ENCODE measurements at regions not wholly inside any gene's neighbourhood (a gene's known extent, or its start where the extent isn't known, plus 50 kb on each side); places are given as distances from the start of the nearest gene placed in this dataset.
"Not testable (repeated sequence)": the region's sequence is repeated elsewhere in the genome, so short reads cannot be mapped to it uniquely, and the experiment has no call there.

DNA sequence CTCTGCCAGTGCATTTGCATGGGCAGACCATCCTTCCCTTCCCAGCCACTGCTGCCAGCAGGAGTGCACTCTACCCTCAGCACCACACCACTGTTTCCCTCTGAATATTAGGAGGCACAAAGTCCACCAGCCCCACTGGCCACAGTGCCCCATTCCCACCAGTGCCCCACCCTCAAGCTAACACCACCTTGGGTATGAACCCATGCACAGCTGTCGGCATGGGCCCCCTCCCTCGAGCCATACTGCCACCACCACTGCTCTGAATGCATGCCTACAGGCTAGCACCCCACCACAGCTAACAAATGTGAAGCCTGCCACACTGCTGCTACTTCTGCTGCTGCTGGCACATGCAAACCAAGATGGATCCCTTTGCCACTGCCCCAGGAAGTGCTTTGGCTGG lies 810.4 kb downstream of the TRAM1L1 start:
- DNase-seq (no peak), ATAC-seq (ENCODE audit: poor library complexity) (no peak)
- intact Hi-C loops (cut with DNase I), result no loop called here

DNA sequence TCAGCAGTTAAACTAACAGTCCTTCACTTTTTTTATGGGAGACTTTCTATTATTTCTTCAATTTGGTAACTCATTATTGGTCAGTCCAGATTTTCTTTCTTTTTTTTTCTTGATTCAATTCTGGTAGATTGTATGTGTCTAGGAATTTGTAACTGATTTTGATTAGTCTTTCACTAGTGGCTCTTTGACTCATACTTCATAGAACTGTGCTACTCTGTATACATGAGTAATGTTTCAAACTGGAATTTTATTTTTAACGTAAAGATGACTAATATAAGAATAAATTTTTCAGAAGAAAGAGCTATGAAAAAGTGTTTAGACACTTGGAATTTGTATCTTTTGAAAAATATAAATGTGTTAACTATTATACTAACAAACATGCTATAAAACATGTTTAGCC lies 813.0 kb downstream of the TRAM1L1 start:
- intact Hi-C loops (cut with DNase I), result no loop called here
- DNase-seq, result no peak
- no peak for ATAC-seq (ENCODE audit: poor library complexity)

DNA sequence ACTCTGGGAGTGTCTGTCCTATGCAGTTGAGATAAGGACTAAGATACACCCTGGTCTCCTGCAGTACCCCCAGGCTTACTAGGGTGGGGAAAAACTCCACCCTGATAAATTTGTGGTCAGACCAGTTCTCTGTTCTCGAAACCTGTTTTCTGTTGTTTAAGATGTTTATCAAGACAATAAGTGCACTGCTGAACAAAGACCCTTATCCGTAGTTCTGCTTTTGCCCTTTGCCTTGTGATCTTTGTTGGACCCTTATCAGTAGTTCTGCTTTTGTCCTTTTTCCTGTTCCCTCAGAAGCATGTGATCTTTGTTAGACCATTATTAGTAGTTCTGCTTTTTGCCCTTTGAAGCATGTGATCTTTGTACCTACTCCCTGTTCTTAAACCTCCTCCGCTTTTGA lies 824.4 kb downstream of the TRAM1L1 start:
- ATAC-seq (ENCODE audit: poor library complexity); intact Hi-C loops (cut with DNase I); DNase-seq: not testable (repeated sequence)

DNA sequence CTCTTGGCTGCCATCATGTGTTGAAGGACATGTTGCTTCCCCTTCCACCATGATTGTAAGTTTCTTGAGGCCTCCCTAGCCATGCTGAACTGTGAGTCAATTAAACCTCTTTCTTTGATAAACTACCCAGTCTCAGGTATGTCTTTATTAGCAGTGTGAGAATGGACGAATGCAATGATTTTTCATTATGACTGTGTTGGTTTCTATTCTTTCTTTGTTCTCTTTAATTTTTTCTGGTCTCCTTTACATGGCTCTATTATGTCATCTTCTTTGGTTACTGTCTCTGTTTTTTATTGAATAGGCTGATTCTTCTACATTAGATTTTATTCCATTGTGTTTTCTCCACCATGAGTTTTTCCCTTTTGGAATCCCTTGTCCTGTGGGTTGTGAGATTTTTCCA lies 840.6 kb downstream of the TRAM1L1 start:
- no peak for DNase-seq
- intact Hi-C loops (cut with DNase I), result no loop called here

DNA sequence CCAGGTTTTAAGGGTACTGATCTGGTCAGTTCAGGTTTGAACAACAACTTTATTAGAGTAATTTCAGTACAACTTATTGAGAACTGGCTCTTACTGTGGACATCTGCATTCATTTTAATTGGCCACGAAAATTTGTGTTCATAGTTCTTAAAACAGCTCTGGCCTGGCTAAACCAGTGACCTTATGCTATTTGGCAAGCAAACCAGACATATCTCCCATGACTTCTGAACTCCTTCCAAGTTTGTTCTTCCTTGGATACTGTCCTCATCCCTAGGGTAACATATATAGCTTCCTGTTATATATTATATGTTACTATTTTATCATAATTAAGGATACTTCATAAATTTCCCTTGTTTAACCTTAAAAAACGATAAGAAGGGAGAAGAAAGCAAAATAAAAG lies 841.9 kb downstream of the TRAM1L1 start:
- DNase-seq (no peak), ATAC-seq (ENCODE audit: poor library complexity) (no peak)
- intact Hi-C loops (cut with DNase I), result no loop called here

More for the DNA sequence above, 840.6 kb downstream of the TRAM1L1 start:
- ATAC-seq (ENCODE audit: poor library complexity), result no peak

DNA sequence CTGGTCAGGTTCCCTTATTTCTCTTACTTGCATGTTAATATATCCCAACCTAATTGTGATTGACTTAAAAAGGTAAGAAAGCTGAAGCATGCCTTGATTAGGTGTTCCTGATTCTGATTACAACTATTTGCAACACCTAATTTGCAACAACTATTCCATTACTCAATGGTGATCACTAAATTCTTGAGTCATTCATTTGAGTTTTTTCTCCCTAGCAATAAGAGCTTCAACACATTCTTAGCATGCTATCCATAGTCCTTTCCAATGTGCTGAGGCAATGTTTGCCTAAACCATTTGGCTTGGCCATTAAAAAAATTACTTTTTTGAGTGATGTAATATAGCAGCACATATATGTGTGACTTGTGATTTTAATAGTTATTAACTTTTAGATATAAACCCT lies 851.4 kb downstream of the TRAM1L1 start:
- intact Hi-C loops (cut with DNase I), result no loop called here
- ATAC-seq (ENCODE audit: poor library complexity), result no peak
- DNase-seq, result no peak

DNA sequence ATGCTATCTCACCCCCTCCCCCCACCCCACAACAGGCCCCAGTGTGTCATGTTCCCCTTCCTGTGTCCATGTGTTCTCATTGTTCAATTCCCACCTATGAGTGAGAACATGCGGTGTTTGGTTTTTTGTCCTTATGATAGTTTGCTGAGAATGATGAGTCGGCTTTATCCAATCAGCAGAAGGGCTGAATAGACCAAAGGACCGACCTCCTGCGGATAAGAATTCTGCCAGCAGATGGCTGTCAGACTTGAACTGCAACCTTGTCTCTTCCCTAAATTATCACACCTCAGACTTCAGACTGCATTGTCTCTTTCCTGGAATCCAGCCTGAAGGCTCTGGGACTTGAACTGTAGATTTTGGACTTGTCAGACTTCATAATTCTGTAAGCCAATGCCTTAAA lies 853.4 kb downstream of the TRAM1L1 start:
- DNase-seq; intact Hi-C loops (cut with DNase I); ATAC-seq (ENCODE audit: poor library complexity): not testable (repeated sequence)

DNA sequence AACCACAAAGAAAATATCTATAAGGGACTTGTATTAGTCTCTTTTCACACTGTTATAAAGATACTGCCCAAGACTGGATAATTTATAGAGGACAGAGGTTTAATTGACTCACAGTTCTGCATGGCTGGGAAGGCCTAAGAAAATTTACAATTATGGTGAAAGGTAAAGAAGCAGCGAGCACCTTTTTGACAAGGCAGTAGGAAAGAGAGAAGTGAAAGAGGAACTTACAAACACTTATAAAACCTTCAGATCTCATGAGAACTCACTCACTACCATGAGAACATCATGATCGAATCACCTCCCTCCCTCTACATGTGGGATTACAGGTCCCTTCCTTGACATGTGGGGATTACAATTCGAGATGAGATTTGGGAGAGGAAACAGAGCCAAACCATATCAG lies 856.0 kb downstream of the TRAM1L1 start:
- intact Hi-C loops (cut with DNase I), result no loop called here
- no peak for DNase-seq
- ATAC-seq (ENCODE audit: poor library complexity), result no peak

DNA sequence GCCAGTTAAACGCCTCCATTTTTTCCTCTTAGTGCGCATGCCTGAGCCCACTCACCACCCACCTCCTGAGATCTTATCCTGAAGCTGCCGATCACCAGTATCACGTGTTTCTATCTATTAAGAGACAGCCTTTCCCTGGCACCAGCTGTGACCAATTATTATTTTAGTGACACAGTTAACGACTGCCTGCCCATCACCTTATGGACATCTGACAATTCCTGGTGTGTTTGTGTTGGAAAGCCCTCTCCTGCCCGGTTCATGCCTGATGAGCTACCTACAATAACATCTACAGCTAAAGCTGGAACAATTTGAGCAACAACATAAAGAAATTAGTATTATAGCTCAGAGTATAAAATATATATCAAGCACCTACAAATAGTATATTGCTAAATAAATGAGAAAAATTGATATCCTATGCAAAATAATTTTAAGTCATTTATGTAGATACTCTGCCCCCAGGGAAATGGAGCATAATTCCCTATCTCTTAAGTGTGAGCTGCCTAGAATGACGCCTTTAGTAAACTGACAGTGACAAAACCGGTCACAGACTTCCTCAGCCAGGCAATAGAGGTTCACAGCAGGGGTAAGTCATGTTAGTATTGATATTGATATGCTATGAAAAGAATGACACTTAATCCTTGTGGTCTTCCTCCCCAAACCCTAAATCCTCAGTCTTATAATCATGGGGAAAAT lies 862.2 kb downstream of the TRAM1L1 start:
- intact Hi-C loops (cut with DNase I), result no loop called here
- no peak for DNase-seq
- ATAC-seq (ENCODE audit: poor library complexity), result no peak

DNA sequence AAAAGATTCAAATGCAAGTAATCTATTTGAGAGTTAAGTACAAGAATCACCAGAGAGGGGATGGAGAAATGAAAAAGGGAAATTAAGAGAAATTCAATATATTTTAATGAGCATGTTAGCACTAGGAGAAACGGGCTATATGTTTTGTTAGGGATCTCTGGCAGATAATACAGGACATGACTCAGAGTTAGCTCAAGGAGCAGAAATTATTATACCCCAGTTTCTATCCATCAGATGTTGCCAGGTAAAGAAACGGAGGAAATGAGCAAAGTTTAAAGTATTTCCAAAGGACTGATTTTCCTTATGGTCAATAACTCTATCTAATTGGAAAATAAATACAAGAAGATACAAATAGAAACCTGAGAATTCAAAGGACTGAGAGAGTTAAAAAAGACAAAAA lies 867.6 kb downstream of the TRAM1L1 start:
- intact Hi-C loops (cut with DNase I), result no loop called here
- no peak for ATAC-seq (ENCODE audit: poor library complexity)
- no peak for DNase-seq

DNA sequence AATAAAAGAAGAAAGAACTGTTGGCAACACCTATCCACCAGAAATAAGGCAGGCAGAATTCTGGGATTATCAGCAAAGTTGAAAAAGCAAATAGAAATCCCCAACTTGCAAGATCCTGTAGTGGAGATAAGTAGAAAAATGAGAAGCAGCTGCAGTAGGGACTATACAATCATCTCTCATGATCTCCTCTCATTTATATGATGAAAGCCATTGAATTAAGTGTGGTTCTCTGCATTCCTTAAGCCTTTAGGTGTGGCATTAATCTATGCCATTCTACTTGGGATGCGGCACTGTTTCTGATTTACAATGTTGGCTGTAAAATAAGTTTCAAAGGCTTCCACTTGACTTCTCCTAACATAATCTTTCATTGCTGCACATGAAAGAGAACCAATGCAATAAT lies 869.8 kb downstream of the TRAM1L1 start:
- intact Hi-C loops (cut with DNase I), result no loop called here
- DNase-seq (no peak), ATAC-seq (ENCODE audit: poor library complexity) (no peak)

DNA sequence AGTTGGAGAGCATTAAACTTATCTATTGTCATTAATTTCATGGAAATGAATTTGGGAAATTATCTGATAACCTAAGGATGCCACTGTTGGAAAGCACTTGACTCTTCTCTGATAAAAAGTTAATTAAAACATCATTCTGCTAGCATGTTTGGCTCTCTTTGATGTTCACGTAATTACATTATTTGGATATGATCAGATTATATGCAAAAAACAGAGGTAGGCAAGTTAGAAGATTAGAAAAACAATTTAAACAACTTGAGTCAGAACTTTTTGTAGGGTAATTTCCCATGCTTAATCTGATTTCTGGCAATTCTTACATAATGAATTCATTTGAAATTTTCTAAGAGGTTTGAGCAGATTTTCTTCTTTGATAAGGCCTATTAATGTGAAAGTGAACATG lies 882.9 kb downstream of the TRAM1L1 start:
- intact Hi-C loops (cut with DNase I), result no loop called here
- no peak for DNase-seq
- no peak for ATAC-seq (ENCODE audit: poor library complexity)

DNA sequence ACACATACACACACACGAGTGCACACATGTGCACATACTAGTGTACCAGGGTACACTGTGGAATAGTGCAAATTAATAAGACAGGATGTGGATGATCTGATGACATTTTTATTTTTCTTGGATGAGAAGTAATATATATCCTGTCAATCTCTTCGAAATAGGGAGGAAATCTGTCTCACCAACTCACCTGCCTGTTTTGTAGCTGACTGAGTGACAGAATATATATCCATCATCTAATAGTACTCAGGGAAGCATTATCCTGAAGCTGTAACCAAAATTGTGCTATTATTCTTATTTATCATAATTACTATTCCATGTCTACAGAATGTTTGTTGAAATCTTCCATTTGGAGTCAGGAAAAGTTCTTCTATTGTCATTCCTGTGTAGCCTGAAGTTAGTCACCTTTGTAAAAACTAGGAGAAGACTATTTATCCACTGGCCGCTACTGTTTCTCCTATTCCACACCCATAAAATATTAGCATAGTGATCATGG lies 888.0 kb downstream of the TRAM1L1 start:
- ATAC-seq (ENCODE audit: poor library complexity), result no peak
- intact Hi-C loops (cut with DNase I), result no loop called here
- DNase-seq, result no peak

DNA sequence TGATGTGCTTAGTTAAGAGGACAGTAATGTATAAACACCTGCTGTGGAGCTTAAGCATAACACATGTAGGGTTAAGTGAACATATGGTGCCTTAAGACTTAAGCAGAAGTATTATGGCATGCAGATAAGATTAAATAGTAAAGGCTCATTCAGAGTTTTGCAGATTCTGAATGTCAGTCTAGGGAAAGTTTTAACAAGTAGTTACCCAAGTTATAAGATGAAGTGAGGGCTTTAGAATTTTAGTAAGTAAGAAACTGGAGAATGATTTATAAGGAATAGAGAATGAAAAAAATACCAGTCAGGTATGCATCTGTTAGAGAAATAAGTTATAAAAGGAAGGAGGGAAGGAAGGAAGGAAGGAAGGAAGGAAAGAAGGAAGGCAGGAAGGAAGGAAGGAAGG lies 902.1 kb downstream of the TRAM1L1 start:
- no peak for DNase-seq
- ATAC-seq (ENCODE audit: poor library complexity), result no peak

DNA sequence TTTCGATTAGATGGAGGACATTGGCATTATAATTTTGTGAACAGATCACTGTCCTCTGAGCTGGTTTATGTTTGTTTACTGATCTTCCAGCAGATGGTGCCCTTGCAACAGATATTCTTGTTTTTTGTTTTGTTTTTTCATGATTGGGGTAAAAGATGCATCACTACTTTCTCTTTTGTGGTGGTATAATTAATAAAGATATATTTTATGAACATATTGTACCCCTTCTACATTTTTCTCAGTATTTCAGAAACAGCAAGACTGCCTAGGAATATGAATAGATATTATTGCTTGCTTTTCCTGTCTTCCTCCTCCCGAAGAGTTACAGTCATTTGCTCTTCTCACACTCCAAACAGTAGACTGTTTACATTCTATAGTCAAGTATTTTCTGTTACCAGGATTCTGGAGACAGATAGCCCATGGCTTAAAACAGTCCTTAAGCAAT lies 905.2 kb downstream of the TRAM1L1 start:
- ATAC-seq (ENCODE audit: poor library complexity), result no peak
- no peak for DNase-seq
- intact Hi-C loops (cut with DNase I), result no loop called here

More for the DNA sequence above, 902.1 kb downstream of the TRAM1L1 start:
- intact Hi-C loops (cut with DNase I), result no loop called here

DNA sequence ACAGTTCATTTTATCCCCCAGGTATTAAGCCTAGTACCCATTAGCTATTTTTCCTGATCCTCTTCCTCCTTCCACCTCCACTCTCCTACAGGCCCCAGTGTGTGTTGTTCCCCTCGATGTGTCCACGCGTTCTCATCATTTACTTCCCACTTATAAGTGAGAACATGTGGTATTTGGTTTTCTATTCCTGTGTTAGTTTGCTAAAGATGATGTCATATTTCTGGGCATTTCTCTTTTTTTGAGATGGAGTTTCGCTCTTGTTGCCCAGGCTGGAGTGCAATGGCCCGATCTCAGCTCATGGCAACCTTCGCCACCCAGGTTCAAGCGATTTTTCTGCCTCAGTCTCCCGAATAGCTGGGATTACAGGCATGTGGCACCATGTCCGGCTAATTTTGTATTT lies 934.0 kb downstream of the TRAM1L1 start:
- not testable (repeated sequence) for ATAC-seq (ENCODE audit: poor library complexity); DNase-seq

DNA sequence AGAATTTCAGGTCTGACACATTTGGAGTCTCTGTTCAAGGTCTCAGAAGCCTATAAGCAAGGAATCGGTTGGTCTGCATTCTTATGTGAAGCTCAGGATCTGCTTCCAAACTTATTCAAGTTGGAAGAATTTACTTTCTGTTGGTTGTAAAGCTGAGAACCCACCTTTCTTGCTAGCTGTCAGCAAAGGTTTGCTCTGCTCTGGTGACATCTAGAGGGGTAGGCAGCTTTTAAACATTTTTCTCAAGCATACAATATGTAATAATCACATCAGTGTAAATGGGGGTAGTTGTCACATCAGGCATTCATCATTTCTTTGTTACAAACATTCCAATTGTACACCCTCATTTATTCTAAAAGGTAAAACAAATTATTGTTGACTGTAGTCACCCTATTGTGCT lies 935.2 kb downstream of the TRAM1L1 start:
- DNase-seq, result no peak
- intact Hi-C loops (cut with DNase I), result no loop called here
- no peak for ATAC-seq (ENCODE audit: poor library complexity)

More for the DNA sequence above, 934.0 kb downstream of the TRAM1L1 start:
- intact Hi-C loops (cut with DNase I), result not testable (repeated sequence)

DNA sequence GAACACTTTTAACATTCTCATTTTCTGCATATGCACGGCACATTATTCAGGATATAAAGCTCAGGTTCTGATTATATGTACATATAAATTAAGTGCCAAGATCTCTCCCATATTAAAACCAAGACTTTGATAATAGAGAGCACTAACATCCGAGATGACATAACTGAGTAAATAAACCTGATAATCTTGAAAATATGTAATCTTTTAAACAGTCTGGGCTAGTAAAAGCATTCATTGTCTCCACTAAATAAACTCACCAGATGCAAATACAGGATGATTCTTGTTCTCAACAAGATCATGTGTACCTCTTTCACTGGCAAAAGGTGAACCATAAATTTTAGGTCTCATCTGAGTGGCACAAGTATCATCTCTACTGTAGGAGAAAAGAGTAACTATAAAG lies 942.2 kb downstream of the TRAM1L1 start:
- no peak for ATAC-seq (ENCODE audit: poor library complexity)
- intact Hi-C loops (cut with DNase I), result no loop called here
- DNase-seq, result no peak

DNA sequence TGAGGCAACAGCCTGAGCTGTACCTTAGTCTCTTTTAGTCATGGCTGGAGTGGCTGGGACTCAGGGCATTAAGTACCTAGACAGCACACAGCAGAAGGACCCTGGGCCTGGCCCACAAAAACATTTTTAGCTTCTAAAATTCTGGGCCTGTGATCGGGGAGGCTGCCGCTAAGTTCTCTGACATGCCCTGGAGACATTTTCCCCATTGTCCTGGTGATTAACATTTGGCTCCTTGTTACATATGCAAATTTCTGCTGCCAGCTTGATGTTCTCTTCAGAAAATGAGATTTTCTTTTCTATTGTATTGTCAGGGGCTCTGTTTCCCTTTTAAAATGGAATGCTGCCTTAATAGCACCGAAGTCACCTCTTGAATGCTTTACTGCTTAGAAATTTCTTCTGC lies 952.4 kb downstream of the TRAM1L1 start:
- intact Hi-C loops (cut with DNase I), result no loop called here
- DNase-seq (no peak), ATAC-seq (ENCODE audit: poor library complexity) (no peak)

DNA sequence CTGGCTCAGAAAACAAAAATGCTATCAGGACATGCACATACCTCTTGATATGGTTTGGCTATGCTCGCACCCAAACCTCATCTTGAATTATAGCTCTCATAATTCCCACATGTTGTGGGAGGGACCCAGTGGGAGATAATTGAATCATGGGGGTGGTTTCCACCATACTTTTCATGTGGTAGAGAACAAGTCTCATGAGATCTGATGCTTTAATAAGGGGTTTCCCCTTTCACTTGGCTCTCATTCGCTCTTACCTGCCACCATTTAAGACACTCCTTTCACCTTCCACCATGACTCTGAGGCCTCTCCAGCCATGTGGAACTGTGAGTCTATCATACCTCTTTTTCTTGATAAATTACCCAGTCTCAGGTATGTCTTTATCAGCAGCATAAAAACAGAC lies 958.6 kb downstream of the TRAM1L1 start:
- intact Hi-C loops (cut with DNase I), result no loop called here
- DNase-seq (no peak), ATAC-seq (ENCODE audit: poor library complexity) (no peak)

DNA sequence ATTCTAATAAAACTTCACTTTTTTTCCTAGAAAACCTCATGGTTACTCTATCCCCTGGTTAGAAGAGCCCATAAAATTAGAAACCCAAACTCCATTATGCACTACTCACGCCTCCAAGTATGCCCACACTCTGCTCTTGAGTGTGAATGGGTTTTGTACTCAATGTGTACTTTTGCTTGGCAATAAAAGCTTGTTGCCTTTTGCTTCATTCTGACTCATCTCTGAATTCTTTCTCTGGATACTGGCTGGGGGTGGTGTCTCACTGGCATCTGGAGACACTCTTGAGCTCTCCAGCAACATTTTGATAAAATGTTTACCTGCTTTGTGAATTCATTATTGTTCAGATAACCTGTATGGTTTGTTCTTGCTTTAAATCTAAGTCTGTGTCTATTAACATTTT lies 963.3 kb downstream of the TRAM1L1 start:
- ATAC-seq (ENCODE audit: poor library complexity), result no peak
- intact Hi-C loops (cut with DNase I), result no loop called here
- DNase-seq, result no peak

Measured in Right ventricle myocardium superior (tissue), 1 donor.